ENCODE measurements at regions not wholly inside any gene's neighbourhood (a gene's known extent, or its start where the extent isn't known, plus 50 kb on each side); places are given as distances from the start of the nearest gene placed in this dataset.

DNA sequence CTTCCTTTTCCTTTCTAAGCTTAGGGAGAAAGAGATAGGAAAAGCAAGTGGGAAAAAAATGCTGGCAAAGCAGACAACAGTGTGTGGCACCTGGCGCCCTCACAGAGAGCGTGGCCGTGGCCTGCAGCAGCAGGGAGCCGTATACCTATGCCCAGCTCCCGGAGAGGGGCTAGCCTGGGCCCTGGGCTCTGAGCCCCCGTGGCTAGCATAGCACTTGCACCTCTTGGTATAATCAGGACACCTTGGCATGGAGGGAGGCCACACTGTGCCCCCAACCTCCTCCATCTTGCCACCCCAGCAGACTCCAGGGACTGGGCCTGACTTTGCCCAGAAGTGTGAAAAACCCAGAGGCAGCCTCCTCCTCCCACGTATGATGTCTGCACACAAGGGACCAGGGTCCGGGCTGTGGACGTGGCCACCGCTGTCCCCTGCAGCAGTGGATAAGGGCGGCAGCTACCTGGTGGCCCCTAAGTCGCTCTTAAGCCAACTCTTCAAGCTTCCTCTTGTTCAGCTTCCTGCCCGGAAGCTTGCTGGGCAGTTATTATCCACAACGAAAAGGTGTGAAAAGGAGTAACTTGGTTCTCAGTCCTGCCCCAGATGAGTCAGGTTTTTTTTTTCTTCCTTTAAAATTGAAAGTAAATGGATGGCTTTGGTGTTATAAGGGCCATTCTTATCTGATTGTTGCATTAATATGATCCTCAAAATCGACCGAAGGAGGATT is 249.1 kb upstream of the PITRM1 start:
- no peak for TF ChIP-seq POLR2A (IDR thresholded peaks at IDR 0.05; ENCODE audit: extremely low read depth, insufficient read length)
- TF ChIP-seq, protein P1, sequence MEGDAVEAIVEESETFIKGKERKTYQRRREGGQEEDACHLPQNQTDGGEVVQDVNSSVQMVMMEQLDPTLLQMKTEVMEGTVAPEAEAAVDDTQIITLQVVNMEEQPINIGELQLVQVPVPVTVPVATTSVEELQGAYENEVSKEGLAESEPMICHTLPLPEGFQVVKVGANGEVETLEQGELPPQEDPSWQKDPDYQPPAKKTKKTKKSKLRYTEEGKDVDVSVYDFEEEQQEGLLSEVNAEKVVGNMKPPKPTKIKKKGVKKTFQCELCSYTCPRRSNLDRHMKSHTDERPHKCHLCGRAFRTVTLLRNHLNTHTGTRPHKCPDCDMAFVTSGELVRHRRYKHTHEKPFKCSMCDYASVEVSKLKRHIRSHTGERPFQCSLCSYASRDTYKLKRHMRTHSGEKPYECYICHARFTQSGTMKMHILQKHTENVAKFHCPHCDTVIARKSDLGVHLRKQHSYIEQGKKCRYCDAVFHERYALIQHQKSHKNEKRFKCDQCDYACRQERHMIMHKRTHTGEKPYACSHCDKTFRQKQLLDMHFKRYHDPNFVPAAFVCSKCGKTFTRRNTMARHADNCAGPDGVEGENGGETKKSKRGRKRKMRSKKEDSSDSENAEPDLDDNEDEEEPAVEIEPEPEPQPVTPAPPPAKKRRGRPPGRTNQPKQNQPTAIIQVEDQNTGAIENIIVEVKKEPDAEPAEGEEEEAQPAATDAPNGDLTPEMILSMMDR (IDR thresholded peaks at IDR 0.05; ENCODE audit: low read depth, low read length): no peak
- TF ChIP-seq, protein P2, sequence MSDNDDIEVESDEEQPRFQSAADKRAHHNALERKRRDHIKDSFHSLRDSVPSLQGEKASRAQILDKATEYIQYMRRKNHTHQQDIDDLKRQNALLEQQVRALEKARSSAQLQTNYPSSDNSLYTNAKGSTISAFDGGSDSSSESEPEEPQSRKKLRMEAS (IDR thresholded peaks at IDR 0.05; ENCODE audit: low read depth, low read length): no peak
